Activated effector memory CD4-positive, alpha-beta T cell treated with Interleukin-2 at 50 U/mL for 16 hours (primary cell): ENCODE measurements at regions not wholly inside any gene's neighbourhood (a gene's known extent, or its start where the extent isn't known, plus 50 kb on each side); places are given as distances from the start of the nearest gene placed in this dataset.

ENCODE experiments used
- DNase-seq: peaks from one replicate; pipeline ENCODE4 v3.0.0-alpha.2; 2020

GRCh38 chr2:43051338-43051737 lies 175.1 kb downstream of the ZFP36L2 start:
- DNase-seq, result no peak

DNA sequence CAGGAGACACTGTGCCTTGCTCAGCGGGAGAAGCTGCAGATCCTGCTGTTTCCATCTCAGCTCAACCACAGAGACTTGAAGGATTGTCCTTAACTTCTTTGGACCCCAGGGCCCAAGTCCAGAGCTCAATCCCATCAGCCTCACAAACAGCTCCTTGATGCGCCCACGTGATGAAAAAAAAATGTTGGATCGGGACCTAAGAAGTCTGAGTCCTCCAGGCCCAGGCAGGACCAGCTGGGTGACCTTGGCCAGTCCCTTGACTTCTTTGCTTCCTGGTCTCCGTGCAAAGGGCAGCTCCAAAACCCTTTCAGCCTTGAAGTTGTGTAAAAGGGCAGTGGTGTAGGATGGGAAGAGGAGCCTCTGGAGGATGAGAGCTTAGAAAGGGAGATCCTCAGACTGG lies 175.5 kb downstream of the ZFP36L2 start:
- no peak for DNase-seq

- no peak for DNase-seq
Measured at GRCh38 chr2:43049836-43050801, 176.3 kb downstream of the ZFP36L2 start.

- DNase-seq, result no peak
Measured at GRCh38 chr2:43047187-43047780, 179.1 kb downstream of the ZFP36L2 start.

DNA sequence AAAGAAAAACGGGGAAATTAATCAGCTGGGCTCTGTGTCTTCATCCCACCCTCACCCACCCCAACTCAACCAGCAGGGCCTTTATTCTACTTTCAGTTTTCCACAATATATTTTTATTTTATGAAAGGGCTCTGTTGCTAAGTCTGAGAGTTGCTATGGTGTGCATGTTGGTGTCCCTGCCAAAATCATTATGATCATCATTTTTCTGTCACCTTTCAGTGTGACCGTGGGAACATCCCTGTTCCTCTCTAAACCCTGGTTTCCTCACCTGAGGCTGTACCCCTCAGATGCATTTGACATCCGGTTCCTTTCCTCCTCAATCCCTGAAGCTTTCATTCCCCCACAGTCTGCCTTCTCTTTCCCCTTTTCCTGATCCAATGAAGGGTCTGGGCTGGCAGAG lies 180.5 kb downstream of the ZFP36L2 start:
- DNase-seq, result no peak

DNA sequence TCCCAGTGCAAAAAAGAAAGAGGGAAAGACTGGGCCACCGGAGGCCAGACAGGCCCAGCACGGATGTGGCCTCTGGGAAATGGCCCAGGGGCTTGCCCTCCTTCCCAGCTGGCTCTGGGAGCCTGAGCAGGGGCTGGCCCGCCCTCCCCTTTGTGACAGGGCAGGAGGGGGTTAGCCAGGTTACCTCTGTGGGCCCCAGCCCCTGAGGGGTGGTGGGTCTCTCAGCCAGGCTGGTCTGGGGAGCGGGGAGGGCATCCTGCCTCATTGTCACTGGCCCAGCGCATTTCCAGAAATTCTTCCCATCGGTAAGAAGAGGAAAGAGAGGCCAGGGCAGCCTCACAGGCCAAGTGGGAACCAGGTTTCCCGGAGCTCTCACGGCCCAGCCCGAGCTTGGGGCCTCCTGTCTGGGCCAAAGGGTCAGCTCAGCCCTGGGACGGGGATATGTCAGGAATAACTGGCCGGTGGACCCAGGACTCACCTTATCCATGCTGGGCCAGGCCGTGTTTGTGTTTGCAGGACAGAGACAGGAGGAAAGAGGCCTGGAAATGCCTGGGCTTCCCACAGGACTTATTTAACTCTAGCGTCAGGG lies 182.2 kb downstream of the ZFP36L2 start:
- no peak for DNase-seq

DNA sequence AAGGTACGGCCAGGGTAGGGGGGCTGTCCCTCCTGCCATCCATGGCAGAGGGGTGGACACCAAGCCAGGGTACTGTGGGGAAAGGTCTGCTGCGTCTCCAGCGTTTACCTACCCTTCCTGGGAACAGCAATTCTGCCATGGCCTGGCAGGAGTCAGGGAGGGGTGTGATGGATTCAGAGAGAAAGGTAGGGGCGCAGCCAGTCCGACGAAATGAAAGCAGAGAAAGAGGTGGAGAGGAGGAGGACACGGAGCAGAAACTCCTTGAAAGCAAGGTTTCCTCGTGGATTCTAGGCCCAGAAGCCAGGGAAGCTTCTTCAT lies 182.9 kb downstream of the ZFP36L2 start:
- no peak for DNase-seq

DNA sequence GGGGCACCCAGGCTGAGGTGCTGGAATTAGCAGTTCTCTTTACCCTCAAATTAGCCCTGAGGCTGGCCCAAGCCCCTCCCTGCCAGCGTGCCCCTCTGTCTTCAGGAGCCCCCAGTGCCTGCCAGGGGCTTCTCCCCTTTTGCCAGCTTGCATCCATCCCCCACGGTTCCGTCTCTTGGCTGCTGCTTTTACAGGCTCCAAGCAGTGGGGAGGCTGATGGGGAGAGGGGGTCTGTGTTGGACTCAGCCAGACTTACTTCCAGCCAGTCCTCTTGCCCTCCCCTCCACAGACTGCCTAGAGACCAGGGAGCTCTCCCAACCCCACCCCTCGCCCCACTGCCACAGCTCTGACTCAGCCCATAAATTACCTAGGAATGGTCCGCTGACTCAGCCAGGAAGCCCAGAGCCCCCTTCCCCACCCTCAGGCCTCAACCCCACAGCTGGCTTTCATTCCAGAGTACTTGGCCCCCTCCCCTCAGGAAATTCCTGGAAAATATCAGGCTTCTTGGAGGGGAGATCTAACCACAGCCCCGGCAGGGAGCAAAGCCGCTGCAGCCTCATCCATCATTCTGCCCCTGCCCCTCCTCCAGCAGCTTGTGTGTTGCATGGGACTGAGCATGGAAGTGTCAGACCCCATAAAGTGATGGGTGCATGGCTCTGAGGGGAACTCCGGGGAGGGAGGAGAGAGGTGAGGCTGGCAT lies 184.6 kb downstream of the ZFP36L2 start:
- no peak for DNase-seq

GRCh38 chr2:43041173-43041591 lies 185.2 kb downstream of the ZFP36L2 start:
- no peak for DNase-seq

DNA sequence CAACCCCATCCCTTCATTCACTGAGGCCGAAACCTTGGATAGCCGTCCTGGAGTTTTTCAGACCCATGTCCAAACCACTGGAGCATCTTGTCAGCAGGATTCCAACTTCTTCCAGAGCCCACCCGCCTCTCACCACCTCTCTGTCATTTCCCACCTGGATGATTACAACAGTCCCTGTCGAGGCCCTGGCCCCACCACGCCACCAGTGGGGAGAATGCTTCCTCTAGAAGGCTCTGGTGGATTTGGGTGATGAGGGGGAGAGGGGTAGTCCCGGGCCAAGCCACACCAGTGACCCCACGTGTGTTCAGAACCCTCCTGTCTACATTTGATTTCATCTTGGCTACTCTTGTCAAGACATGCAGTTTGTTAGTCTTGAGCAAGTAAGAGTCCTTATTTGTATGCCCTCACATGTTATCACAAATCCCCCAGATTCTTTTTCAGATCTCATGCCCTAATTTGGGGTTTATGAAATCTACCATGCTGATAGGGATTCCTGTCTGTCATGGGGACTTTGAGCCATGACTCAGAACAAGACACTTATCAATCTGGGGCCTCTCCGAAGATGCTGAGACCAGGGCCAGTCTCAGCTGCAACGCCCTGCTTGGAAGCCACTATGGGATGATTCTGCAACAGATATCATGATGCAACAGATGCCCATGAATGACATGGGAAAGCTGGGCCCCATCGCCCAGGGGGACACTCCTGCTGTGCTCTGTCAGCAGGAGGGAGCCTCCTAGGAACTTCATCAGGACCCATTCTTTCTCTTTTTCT lies 186.1 kb downstream of the ZFP36L2 start:
- DNase-seq, result no peak

DNA sequence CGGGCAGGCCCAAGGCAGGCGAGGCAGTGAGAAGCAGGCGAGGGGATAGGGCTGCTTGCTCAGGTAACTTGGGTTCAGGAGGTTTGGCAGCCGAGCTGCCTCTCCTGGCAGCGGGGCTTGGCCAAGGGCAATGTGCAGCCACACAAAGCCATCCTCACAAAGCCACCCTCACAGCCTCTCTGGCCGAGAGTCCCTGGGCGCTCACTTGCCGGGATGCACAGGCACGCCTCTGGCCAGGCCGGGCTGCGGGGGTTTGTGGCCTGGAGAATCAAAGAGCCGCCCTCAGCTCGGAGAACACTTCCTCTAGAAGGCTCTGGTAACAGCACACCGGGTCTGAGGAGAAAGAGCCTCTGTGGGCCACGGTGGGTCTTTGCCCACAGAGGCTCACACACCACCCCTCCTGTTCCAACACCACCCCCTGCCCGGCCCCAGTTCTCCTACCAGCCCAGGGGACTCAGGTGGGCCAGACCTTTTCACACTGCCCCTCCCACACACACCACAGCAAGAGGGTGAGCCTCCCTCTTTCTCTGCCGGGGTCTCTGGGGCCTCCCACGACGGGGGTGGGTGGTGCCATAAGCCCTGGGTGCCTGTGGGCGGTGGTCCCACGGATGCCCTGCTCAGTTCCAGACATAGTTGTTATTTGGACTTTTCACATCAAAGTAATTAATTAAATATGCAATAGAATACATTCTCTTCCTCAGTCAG lies 186.9 kb downstream of the ZFP36L2 start:
- no peak for DNase-seq

DNA sequence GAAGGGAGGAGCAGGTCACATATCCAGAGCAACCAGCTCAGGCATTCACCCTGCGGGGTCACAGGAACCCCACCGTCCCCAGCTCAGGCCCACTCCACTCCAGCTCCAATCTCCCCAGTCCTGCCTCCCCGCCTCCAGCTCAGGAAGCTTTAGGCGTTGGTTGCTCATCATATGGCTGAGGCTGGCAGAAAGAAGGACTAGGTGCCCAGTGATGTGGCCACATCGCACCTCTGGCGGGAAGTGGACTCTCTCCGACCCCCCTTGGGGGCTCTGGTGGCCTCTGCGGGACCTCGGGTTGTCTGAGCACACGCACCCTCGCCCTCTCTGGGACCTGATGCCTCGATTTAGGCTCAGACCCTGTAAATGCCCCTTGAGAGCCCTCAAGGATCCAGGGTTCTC lies 187.7 kb downstream of the ZFP36L2 start:
- no peak for DNase-seq

GRCh38 chr2:43038034-43038695 lies 188.2 kb downstream of the ZFP36L2 start:
- no peak for DNase-seq

GRCh38 chr2:43035922-43036321 lies 190.5 kb downstream of the ZFP36L2 start:
- no peak for DNase-seq

GRCh38 chr2:43034921-43035320 lies 191.5 kb downstream of the ZFP36L2 start:
- no peak for DNase-seq

DNA sequence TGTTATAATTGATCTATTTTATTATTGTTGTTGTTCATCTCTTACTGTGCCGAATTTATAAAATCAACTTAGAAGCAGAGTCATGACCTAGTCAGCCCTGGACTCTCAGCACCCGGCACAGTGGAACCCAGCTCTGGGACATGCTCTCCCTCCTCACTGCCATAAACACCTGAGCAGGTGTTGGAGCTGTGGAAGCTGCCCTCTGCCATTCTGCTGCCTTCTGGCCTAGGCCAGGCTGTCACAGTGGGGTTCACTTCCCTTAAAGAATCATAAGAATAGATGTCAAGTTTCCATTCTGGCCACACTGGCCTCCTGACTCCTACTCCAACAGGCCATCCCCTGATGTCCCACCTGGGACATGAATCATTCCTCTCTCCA lies 192.2 kb downstream of the ZFP36L2 start:
- no peak for DNase-seq

GRCh38 chr2:43033466-43034241 lies 192.8 kb downstream of the ZFP36L2 start:
- no peak for DNase-seq

DNA sequence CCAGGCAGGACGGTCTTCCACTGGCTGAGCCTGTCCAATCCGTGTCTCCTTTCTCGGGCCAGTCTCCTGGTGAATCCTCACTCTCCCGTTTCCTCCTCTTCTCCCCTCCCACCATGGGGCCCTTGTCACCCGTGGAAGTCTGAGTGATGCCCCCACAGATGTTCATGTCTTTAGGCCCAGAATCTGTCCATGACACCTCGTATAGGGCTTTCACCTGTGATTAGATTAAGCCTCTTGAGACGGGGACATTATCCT lies 193.5 kb downstream of the ZFP36L2 start:
- no peak for DNase-seq

GRCh38 chr2:43032213-43033015 lies 194.0 kb downstream of the ZFP36L2 start:
- DNase-seq, result no peak
